ENCODE measurements at regions not wholly inside any gene's neighbourhood (a gene's known extent, or its start where the extent isn't known, plus 50 kb on each side); places are given as distances from the start of the nearest gene placed in this dataset.

GRCh38 chr4:30904588-30904987 lies 184.4 kb downstream of the PCDH7 start:
- intact Hi-C loops (cut with DNase I; ENCODE audit: low total_unique reads) = no loop called here
- Histone ChIP-seq H3K9me3 (no peaks in the 10 kb centered on the region), H3K36me3 (no peaks in the 10 kb centered on the region), H3K4me1 (peaks cover 0 to 29% (median 16%) of the 10 kb centered on the region in 4 donors), H3K4me3 (no peak overlapping the region), H3K27me3 (no peaks in the 10 kb centered on the region), H3K27ac (peak overlapping the region in 3 of 5 donors; percentile 1 to 65 (median 44))
- TF ChIP-seq EP300 (IDR thresholded peaks at IDR 0.05) (no peak), POLR2A (IDR thresholded peaks at IDR 0.05) (no peak), POLR2AphosphoS5 (IDR thresholded peaks at IDR 0.05) (no peak)
- TF ChIP-seq, protein P1, sequence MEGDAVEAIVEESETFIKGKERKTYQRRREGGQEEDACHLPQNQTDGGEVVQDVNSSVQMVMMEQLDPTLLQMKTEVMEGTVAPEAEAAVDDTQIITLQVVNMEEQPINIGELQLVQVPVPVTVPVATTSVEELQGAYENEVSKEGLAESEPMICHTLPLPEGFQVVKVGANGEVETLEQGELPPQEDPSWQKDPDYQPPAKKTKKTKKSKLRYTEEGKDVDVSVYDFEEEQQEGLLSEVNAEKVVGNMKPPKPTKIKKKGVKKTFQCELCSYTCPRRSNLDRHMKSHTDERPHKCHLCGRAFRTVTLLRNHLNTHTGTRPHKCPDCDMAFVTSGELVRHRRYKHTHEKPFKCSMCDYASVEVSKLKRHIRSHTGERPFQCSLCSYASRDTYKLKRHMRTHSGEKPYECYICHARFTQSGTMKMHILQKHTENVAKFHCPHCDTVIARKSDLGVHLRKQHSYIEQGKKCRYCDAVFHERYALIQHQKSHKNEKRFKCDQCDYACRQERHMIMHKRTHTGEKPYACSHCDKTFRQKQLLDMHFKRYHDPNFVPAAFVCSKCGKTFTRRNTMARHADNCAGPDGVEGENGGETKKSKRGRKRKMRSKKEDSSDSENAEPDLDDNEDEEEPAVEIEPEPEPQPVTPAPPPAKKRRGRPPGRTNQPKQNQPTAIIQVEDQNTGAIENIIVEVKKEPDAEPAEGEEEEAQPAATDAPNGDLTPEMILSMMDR (IDR thresholded peaks at IDR 0.05) = no peak
- 34 to 61% (median 46%) methylated on average over 2 of the region's 2 CpGs for WGBS, 5 donors
- DNase-seq = peak in 1 of 2 donors; percentile 34

DNA sequence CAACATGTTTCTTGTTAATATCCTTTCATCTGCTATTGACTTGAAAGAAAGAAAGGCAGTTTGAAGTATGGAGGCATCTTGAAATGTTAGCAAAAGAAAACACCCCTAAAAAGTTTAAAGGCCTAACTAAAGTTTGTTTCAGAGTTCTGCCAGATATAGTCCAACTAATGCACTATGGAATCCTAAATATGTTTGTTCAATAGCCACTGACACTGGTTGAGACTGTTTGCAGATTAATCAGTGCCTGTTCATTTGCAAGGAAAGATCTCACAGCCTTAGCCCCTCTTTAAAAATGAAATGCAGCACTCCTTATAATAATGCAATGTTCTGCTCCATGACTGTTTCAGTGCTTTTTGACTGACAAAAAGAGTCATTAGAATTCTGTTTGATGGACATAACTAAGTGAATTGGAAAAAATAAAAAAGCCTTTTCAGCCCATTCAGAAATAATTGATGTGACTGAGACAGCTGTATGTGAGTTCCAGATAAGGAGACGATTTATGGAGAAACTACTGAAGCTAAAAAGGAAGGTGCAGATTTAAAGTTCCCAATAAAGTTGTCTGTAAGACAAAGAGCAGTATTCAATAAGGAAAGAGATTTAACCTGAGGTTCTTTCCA lies 192.0 kb downstream of the PCDH7 start:
- intact Hi-C loops (cut with DNase I; ENCODE audit: low total_unique reads) = no loop called here
- TF ChIP-seq POLR2A (IDR thresholded peaks at IDR 0.05) = no peak
- no peak for TF ChIP-seq POLR2AphosphoS5 (IDR thresholded peaks at IDR 0.05)
- TF ChIP-seq, protein P1 (IDR thresholded peaks at IDR 0.05) = no peak
- no peak for TF ChIP-seq EP300 (IDR thresholded peaks at IDR 0.05)
- peaks cover 0 to 11% (median 5%) of the 10 kb centered on the region in 4 donors for H3K4me1 ChIP-seq
- no peaks in the 10 kb centered on the region for H3K27me3 ChIP-seq
- no peak for DNase-seq
- H3K36me3 ChIP-seq = no peaks in the 10 kb centered on the region
- H3K4me3 ChIP-seq = no peak overlapping the region
- H3K27ac ChIP-seq = no peak overlapping the region
- H3K9me3 ChIP-seq = no peaks in the 10 kb centered on the region
- 8 to 18% (median 10%) methylated on average over 1 of the region's 1 CpG for WGBS, 5 donors

GRCh38 chr4:30916337-30917274 lies 196.4 kb downstream of the PCDH7 start:
- TF ChIP-seq, protein P1 (IDR thresholded peaks at IDR 0.05) = no peak
- TF ChIP-seq EP300 (IDR thresholded peaks at IDR 0.05) (no peak), POLR2AphosphoS5 (IDR thresholded peaks at IDR 0.05) (no peak), POLR2A (IDR thresholded peaks at IDR 0.05) (no peak)
- Histone ChIP-seq H3K27me3 (no peaks in the 10 kb centered on the region), H3K4me3 (no peak overlapping the region), H3K36me3 (no peaks in the 10 kb centered on the region), H3K4me1 (peaks cover 0 to 10% (median 5%) of the 10 kb centered on the region in 4 donors), H3K27ac (no peak overlapping the region), H3K9me3 (no peaks in the 10 kb centered on the region)
- 84 to 92% (median 88%) methylated on average over 5 of the region's 5 CpGs for WGBS, 5 donors
- DNase-seq = no peak
- intact Hi-C loops (cut with DNase I; ENCODE audit: low total_unique reads) = no loop called here

DNA sequence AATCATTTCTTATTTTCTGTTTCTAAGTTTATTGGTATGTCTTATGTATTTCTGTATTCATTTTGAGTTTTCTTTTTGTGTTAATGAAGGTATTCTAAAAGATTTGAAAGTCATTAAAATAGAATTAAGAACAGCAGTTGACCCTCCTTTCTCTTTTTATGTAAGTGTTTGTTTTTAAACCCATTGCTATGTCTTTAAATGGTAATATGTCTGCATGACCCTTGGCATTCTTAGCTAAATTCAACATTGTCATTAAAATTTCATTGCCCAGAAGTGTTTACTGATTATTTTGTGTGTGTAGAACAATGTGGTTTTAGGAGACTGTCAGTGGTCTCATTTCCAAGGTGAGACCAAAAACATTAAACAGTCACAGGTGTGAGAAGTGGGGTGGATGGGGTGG lies 197.8 kb downstream of the PCDH7 start:
- H3K4me3 ChIP-seq = no peak overlapping the region
- no peaks in the 10 kb centered on the region for H3K36me3 ChIP-seq
- no peak for TF ChIP-seq EP300 (IDR thresholded peaks at IDR 0.05)
- TF ChIP-seq, protein P1 (IDR thresholded peaks at IDR 0.05) = no peak
- TF ChIP-seq POLR2AphosphoS5 (IDR thresholded peaks at IDR 0.05) = no peak
- no peaks in the 10 kb centered on the region for H3K4me1 ChIP-seq
- DNase-seq = no peak
- no peaks in the 10 kb centered on the region for H3K27me3 ChIP-seq
- intact Hi-C loops (cut with DNase I; ENCODE audit: low total_unique reads) = no loop called here
- no peak overlapping the region for H3K27ac ChIP-seq
- H3K9me3 ChIP-seq = no peaks in the 10 kb centered on the region

Data from stomach (tissue), 8 donors.